Stomach (tissue), 4 donors: ENCODE measurements at regions not wholly inside any gene's neighbourhood (a gene's known extent, or its start where the extent isn't known, plus 50 kb on each side); places are given as distances from the start of the nearest gene placed in this dataset.

Source experiments
- CTCF ChIP-seq, 7 experiments: fragments of 450-650 bp in 4 of 7; fragments of 200-600 bp in 3 of 7; sonication (generic) in 3 of 7; IDR thresholded peaks; one replicate each; pipeline ENCODE4 v1.5.1; 2016 to 2019; ENCODE audit warnings: antibody characterized with exemption in 7 of 7, control low read depth in 2 of 7, mild to moderate bottlenecking in 1 of 7
- EP300 ChIP-seq: sonication (generic); formaldehyde crosslinking; IDR thresholded peaks from one replicate; pipeline ENCODE4 v1.6.1; 2017; ENCODE audit warnings: antibody characterized with exemption
- POLR2AphosphoS5 ChIP-seq, 3 donors: sonication (generic); formaldehyde crosslinking; IDR thresholded peaks; one replicate each; pipeline ENCODE4 v1.6.1; 2016; ENCODE audit warnings: antibody characterized with exemption in 3 of 3

DNA sequence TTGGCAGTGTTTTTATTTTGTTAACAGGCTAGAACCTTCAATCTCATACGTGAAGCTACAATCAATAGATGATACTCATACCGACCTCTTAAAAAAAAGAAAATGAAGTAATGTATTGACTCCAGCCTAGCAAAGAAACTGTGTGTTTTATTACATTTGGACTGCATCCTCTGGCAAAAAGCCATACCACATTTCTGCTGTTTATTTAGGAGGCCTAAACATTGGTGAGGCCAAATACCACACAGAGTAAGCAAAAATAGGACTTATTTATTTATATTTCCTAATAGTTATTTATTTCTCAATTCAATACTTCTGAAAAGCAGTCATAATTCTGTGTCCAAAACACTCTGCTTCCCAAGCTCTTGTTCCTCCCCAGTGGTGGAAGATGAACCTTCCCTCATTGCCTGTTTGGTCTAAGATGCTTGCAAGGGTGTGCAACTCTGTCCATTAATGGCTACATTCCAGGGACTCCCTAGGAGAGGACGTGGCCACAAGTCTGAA lies 398.8 kb upstream of the KLF6 start:
- no peak for TF ChIP-seq CTCF (IDR thresholded peaks at IDR 0.05)
- no peak for TF ChIP-seq EP300
- peak in 2 of 3 donors; percentile 20 to 48 for TF ChIP-seq POLR2AphosphoS5 (IDR thresholded peaks at IDR 0.05)
